ENCODE measurements at regions not wholly inside any gene's neighbourhood (a gene's known extent, or its start where the extent isn't known, plus 50 kb on each side); places are given as distances from the start of the nearest gene placed in this dataset.

GRCh38 chr4:145298885-145299284 lies 118.5 kb upstream of the OTUD4 start:
- no peak for TF ChIP-seq CTCF (IDR thresholded peaks at IDR 0.05)
- TF ChIP-seq POLR2A (IDR thresholded peaks at IDR 0.05): no peak
